Tibial nerve (tissue), 4 donors: ENCODE measurements at regions not wholly inside any gene's neighbourhood (a gene's known extent, or its start where the extent isn't known, plus 50 kb on each side); places are given as distances from the start of the nearest gene placed in this dataset.

Experiments used
- DNase-seq, 2 donors: peaks; one replicate each; pipeline ENCODE4 v3.0.0-alpha.2; 2019; ENCODE audit warnings: low spot score in 2 of 2
- H3K27ac ChIP-seq, 4 donors: fragments of 200-600 bp; sonication (generic) in 3 of 4; one replicate each; pipeline ENCODE4 v1.5.1; 2017 to 2019; ENCODE audit warnings: mild to moderate bottlenecking in 1 of 4
- H3K27me3 ChIP-seq, 2 donors: fragments of 200-600 bp; sonication (generic) in 1 of 2; one replicate each; pipeline versions ENCODE4 v1.5.1 to v1.6.0; 2017 to 2019
- H3K36me3 ChIP-seq, 3 donors: fragments of 200-600 bp; sonication (generic); one replicate each; pipeline ENCODE4 v1.5.1; 2018 to 2019
- H3K4me1 ChIP-seq, 4 donors: fragments of 200-600 bp; sonication (generic) in 3 of 4; one replicate each; pipeline ENCODE4 v1.5.1; 2017 to 2019
- H3K4me3 ChIP-seq, 4 donors: fragments of 200-600 bp; sonication (generic) in 3 of 4; one replicate each; pipeline ENCODE4 v1.5.1; 2017 to 2019; ENCODE audit warnings: mild to moderate bottlenecking in 1 of 4, moderate library complexity in 1 of 4
- H3K9me3 ChIP-seq, 4 donors: fragments of 200-600 bp; sonication (generic) in 3 of 4; one replicate each; pipeline ENCODE4 v1.5.1; 2017 to 2019
- EP300 ChIP-seq, 2 donors: sonication (generic); formaldehyde crosslinking; IDR thresholded peaks; one replicate each; pipeline ENCODE4 v1.6.1; 2017; ENCODE audit warnings: antibody characterized with exemption in 2 of 2, mild to moderate bottlenecking in 1 of 2
- POLR2A ChIP-seq, 2 donors: fragments of 450-650 bp; IDR thresholded peaks; one replicate each; pipeline ENCODE4 v1.6.1; 2017; ENCODE audit warnings: antibody characterized with exemption in 2 of 2, mild to moderate bottlenecking in 2 of 2, moderate library complexity in 2 of 2
- WGBS, 2 donors: methylation state at CpG; one replicate each; pipeline ENCODE4 v1.1.5; 2018; 5-methylcytosine and 5-hydroxymethylcytosine counted together
- TF ChIP-seq, protein P1 (sequence below), 5 experiments: fragments of 200-600 bp in 3 of 5; fragments of 450-650 bp in 2 of 5; sonication (generic) in 3 of 5; IDR thresholded peaks; one replicate each; pipeline ENCODE4 v1.5.1; 2016 to 2019; ENCODE audit warnings: antibody characterized with exemption in 5 of 5, mild to moderate bottlenecking in 3 of 5, moderate library complexity in 2 of 5

DNA sequence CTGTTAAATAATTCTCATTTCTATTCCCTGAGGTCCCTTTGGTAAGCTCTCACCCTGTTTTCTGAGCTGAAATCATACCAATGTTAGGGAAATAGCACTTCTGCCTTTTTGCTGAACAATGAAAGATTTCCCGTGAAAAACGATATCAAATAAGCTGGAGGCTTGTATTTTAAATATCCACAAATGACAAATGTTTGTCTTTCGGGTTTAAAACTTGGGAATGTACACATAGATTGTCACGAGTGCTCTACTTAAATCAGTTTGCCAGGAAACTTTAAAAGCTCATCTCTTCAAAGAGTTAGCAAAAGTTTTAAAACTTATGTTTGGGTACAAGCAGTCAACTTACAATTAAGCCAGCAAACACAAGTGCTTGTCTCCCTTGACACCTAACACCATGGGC, 393.5 kb upstream of the MON1B start:
- DNase-seq = no peak
- 59 to 80% methylated on average over 4 of the region's 4 CpGs for WGBS, 2 donors
- H3K4me3 ChIP-seq = no peak overlapping the region
- H3K4me1 ChIP-seq = no peaks in the 10 kb centered on the region
- H3K27me3 ChIP-seq = no peaks in the 10 kb centered on the region
- no peaks in the 10 kb centered on the region for H3K9me3 ChIP-seq
- H3K36me3 ChIP-seq = no peaks in the 10 kb centered on the region
- no peak overlapping the region for H3K27ac ChIP-seq
- TF ChIP-seq, protein P1, sequence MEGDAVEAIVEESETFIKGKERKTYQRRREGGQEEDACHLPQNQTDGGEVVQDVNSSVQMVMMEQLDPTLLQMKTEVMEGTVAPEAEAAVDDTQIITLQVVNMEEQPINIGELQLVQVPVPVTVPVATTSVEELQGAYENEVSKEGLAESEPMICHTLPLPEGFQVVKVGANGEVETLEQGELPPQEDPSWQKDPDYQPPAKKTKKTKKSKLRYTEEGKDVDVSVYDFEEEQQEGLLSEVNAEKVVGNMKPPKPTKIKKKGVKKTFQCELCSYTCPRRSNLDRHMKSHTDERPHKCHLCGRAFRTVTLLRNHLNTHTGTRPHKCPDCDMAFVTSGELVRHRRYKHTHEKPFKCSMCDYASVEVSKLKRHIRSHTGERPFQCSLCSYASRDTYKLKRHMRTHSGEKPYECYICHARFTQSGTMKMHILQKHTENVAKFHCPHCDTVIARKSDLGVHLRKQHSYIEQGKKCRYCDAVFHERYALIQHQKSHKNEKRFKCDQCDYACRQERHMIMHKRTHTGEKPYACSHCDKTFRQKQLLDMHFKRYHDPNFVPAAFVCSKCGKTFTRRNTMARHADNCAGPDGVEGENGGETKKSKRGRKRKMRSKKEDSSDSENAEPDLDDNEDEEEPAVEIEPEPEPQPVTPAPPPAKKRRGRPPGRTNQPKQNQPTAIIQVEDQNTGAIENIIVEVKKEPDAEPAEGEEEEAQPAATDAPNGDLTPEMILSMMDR (IDR thresholded peaks at IDR 0.05) = no peak

DNA sequence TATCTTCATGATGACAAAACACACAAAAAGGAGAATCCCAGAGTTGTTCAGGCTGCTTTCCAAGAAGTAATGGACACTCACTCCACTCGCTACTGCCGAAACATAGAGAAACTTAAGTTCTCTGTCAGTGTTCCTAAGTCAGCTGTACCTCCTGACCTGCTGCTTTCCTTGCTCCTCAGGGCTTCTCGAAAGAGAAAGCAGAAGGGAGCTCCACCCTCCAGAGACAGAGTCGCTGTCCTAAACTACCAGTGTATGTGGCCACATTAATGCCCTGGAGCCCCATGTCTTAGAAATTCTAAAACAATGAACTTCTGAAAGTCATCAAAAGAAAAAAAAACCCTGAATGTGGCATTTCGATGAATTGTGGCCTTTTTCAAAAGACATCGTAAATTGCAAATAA, 390.8 kb upstream of the MON1B start:
- no peak overlapping the region for H3K4me3 ChIP-seq
- no peaks in the 10 kb centered on the region for H3K27me3 ChIP-seq
- DNase-seq = no peak
- TF ChIP-seq EP300 (IDR thresholded peaks at IDR 0.05) = no peak
- TF ChIP-seq, protein P1 (IDR thresholded peaks at IDR 0.05) = no peak
- no peak for TF ChIP-seq POLR2A (IDR thresholded peaks at IDR 0.05)
- no peaks in the 10 kb centered on the region for H3K9me3 ChIP-seq
- no peak overlapping the region for H3K27ac ChIP-seq
- no peaks in the 10 kb centered on the region for H3K36me3 ChIP-seq
- 53 to 57% methylated on average over 6 of the region's 6 CpGs for WGBS, 2 donors
- no peaks in the 10 kb centered on the region for H3K4me1 ChIP-seq

DNA sequence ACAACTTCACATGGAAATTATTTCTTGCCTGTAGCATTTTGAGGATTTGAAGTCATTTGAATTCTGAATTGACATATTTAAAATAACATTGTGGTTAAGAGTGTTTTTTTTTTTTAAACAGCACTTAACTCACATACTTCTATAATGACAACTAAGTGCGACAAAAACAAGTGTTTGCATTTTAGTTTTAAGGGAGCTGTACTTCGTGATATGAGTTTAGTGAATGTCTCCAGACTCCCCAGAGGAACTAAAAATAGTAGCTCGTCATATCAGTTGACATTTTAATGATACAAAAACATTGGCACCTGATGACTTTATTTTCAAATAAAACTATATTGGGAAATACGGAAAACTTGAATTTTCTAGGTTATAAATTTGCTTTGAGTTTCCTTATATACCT, 389.6 kb upstream of the MON1B start:
- no peaks in the 10 kb centered on the region for H3K4me1 ChIP-seq
- H3K36me3 ChIP-seq = no peaks in the 10 kb centered on the region
- WGBS, 2 donors = 70 to 78% methylated on average over 4 of the region's 4 CpGs
- TF ChIP-seq POLR2A (IDR thresholded peaks at IDR 0.05) (no peak), EP300 (IDR thresholded peaks at IDR 0.05) (no peak)
- TF ChIP-seq, protein P1 (IDR thresholded peaks at IDR 0.05) = no peak
- no peaks in the 10 kb centered on the region for H3K9me3 ChIP-seq
- no peaks in the 10 kb centered on the region for H3K27me3 ChIP-seq
- no peak overlapping the region for H3K27ac ChIP-seq
- no peak for DNase-seq
- H3K4me3 ChIP-seq = no peak overlapping the region

DNA sequence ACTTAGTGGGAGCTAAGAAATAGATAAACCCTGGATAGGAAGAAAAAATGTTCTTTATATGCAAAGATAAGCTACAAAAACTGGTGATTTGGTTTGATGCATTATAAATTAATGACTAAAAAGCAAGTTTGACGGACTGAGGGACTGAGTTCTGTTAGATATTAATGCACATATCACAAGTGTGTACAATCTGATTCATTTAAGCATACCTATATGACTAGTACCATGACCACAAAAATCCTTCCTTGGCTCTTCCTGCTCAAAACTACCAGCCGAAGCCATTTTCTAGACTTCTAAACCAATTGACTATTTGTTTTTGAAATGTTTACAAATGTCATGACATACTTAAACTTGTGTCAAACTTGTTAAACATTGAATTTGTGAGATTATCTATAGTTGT, 374.5 kb upstream of the MON1B start:
- 80 to 82% methylated on average over 2 of the region's 2 CpGs for WGBS, 2 donors
- H3K9me3 ChIP-seq = no peaks in the 10 kb centered on the region
- no peaks in the 10 kb centered on the region for H3K36me3 ChIP-seq
- H3K27me3 ChIP-seq = no peaks in the 10 kb centered on the region
- H3K4me3 ChIP-seq = no peak overlapping the region
- no peak overlapping the region for H3K27ac ChIP-seq
- TF ChIP-seq EP300 (IDR thresholded peaks at IDR 0.05) (no peak), POLR2A (IDR thresholded peaks at IDR 0.05) (no peak)
- TF ChIP-seq, protein P1 (IDR thresholded peaks at IDR 0.05) = no peak
- DNase-seq = no peak
- no peaks in the 10 kb centered on the region for H3K4me1 ChIP-seq

DNA sequence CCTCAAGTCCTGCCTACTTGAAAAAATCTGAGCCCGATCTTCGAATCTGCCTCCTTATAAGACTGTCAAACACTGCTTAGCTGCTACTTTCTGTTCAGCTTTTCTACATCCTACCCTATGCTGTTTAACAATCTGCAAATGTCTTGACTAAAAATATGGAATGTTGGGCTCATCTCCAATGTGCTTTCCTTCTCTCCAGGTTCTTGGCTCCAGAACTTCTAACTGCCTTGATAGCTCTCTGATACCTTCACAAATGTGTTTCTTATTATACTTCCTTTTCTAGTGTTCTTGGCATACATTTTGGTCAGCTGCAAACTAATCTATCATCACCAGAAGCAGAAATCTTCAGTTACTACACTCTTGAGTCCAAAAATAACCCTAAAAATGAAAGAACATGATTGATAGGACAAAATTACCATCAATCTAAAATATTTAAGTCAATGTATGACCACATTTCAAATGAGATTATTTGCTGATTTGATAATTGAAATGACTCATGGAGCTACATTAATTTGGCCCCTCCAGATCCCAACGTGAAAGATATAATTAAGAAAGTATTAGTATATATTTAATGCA, 372.3 kb upstream of the MON1B start:
- Histone ChIP-seq H3K4me1 (no peaks in the 10 kb centered on the region), H3K9me3 (no peaks in the 10 kb centered on the region), H3K36me3 (no peaks in the 10 kb centered on the region), H3K27ac (no peak overlapping the region), H3K4me3 (no peak overlapping the region), H3K27me3 (no peaks in the 10 kb centered on the region)
- DNase-seq = no peak
- no peak for TF ChIP-seq EP300 (IDR thresholded peaks at IDR 0.05)
- TF ChIP-seq POLR2A (IDR thresholded peaks at IDR 0.05) = no peak
- TF ChIP-seq, protein P1 (IDR thresholded peaks at IDR 0.05) = no peak
- 66 to 70% methylated on average over 3 of the region's 3 CpGs for WGBS, 2 donors
